ENCODE measurements at regions not wholly inside any gene's neighbourhood (a gene's known extent, or its start where the extent isn't known, plus 50 kb on each side); places are given as distances from the start of the nearest gene placed in this dataset.

GRCh38 chr1:37399830-37400464 is 74.4 kb upstream of the ZC3H12A start:
- Histone ChIP-seq H3K4me3 (no peak overlapping the region), H3K9me3 (replicated peaks) (no peaks in the 10 kb centered on the region), H3K27ac (replicated peaks) (no peak overlapping the region), H3K4me1 (no peaks in the 10 kb centered on the region), H3K27me3 (ENCODE audit: low read depth) (peaks cover 78% of the 10 kb centered on the region), H3K36me3 (no peaks in the 10 kb centered on the region)
- no peak for DNase-seq
- intact Hi-C loops (cut with micrococcal nuclease), result no loop called here
- no peak for TF ChIP-seq CTCF (IDR thresholded peaks at IDR 0.05; ENCODE audit: borderline replicate concordance)

GRCh38 chr1:37400466-37401225 is 73.7 kb upstream of the ZC3H12A start:
- no peaks in the 10 kb centered on the region for H3K9me3 ChIP-seq (replicated peaks)
- no peak for DNase-seq
- intact Hi-C loops (cut with micrococcal nuclease), result no loop called here
- no peaks in the 10 kb centered on the region for H3K36me3 ChIP-seq
- no peak overlapping the region for H3K27ac ChIP-seq (replicated peaks)
- peaks cover 71% of the 10 kb centered on the region for H3K27me3 ChIP-seq (ENCODE audit: low read depth)
- H3K4me3 ChIP-seq, result no peak overlapping the region
- TF ChIP-seq CTCF (IDR thresholded peaks at IDR 0.05; ENCODE audit: borderline replicate concordance), result no peak
- H3K4me1 ChIP-seq, result no peaks in the 10 kb centered on the region

GRCh38 chr1:37403166-37403565 is 71.2 kb upstream of the ZC3H12A start:
- H3K27me3 ChIP-seq (ENCODE audit: low read depth), result peaks cover 65% of the 10 kb centered on the region
- TF ChIP-seq CTCF (IDR thresholded peaks at IDR 0.05; ENCODE audit: borderline replicate concordance), result no peak
- no peak overlapping the region for H3K27ac ChIP-seq (replicated peaks)
- H3K9me3 ChIP-seq (replicated peaks), result no peaks in the 10 kb centered on the region
- H3K4me1 ChIP-seq, result no peaks in the 10 kb centered on the region
- intact Hi-C loops (cut with micrococcal nuclease), result no loop called here
- no peak for DNase-seq
- H3K36me3 ChIP-seq, result no peaks in the 10 kb centered on the region
- no peak overlapping the region for H3K4me3 ChIP-seq

GRCh38 chr1:37404711-37405110 is 69.7 kb upstream of the ZC3H12A start:
- intact Hi-C loops (cut with micrococcal nuclease), result no loop called here
- H3K36me3 ChIP-seq, result no peaks in the 10 kb centered on the region
- H3K27ac ChIP-seq (replicated peaks), result no peak overlapping the region
- no peak overlapping the region for H3K4me3 ChIP-seq
- peaks cover 66% of the 10 kb centered on the region for H3K27me3 ChIP-seq (ENCODE audit: low read depth)
- no peak for DNase-seq
- H3K4me1 ChIP-seq, result no peaks in the 10 kb centered on the region
- no peaks in the 10 kb centered on the region for H3K9me3 ChIP-seq (replicated peaks)
- no peak for TF ChIP-seq CTCF (IDR thresholded peaks at IDR 0.05; ENCODE audit: borderline replicate concordance)

- Histone ChIP-seq H3K27ac (replicated peaks) (no peak overlapping the region), H3K27me3 (ENCODE audit: low read depth) (peaks cover 87% of the 10 kb centered on the region), H3K36me3 (no peaks in the 10 kb centered on the region), H3K4me1 (no peaks in the 10 kb centered on the region), H3K4me3 (no peak overlapping the region), H3K9me3 (replicated peaks) (no peaks in the 10 kb centered on the region)
- intact Hi-C loops (cut with micrococcal nuclease), result no loop called here
- no peak for DNase-seq
- TF ChIP-seq CTCF (IDR thresholded peaks at IDR 0.05; ENCODE audit: borderline replicate concordance), result no peak
Measured at GRCh38 chr1:37410105-37410504, 64.3 kb upstream of the ZC3H12A start.
